NB4 (cell line): ENCODE measurements at regions not wholly inside any gene's neighbourhood (a gene's known extent, or its start where the extent isn't known, plus 50 kb on each side); places are given as distances from the start of the nearest gene placed in this dataset.
"Not testable (repeated sequence)": the region's sequence is repeated elsewhere in the genome, so short reads cannot be mapped to it uniquely, and the experiment has no call there.

ENCODE experiments used
- DNase-seq: peaks from one replicate; pipeline ENCODE4 v3.0.0; 2010; ENCODE audit warnings: low read depth
- H3K4me3 ChIP-seq: one replicate; pipeline ENCODE4 v1.5.1; 2011; ENCODE audit warnings: mild to moderate bottlenecking, low read depth, low read length, moderate library complexity
- MAX ChIP-seq: IDR thresholded peaks from 2 replicates; pipeline ENCODE4 v1.6.1; 2011; ENCODE audit warnings: low read depth, low read length
- MYC ChIP-seq: IDR thresholded peaks from 2 replicates; pipeline ENCODE4 v1.6.1; 2011; ENCODE audit warnings: low read depth, low read length
- POLR2A ChIP-seq: IDR thresholded peaks from 2 replicates; pipeline ENCODE4 v1.6.1; 2011; ENCODE audit warnings: mild to moderate bottlenecking; ENCODE audit not compliant: insufficient read length; ENCODE audit errors: extremely low read depth
- TF ChIP-seq, protein P1 (sequence below): IDR thresholded peaks from one replicate; pipeline ENCODE4 v1.5.1; 2012; ENCODE audit warnings: low read depth, low read length

DNA sequence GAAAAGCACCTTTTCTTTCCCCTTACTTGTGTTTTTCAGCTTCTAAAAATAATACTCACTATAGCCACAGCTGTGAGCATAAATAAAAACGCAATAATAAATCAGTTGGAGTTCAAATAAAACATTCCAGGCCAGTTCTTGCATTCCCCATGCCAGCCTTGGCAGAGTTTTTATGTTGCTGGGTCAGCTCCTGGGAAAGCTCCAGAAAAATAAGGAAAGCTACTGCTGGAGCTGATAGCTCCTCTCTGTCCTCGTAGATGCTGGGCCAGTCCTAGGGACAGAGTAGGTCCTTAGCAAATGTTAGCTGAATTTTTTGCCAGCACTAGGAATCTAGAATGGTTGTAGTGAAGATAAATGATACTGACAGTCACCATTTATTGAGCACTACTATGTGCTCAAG is 389.0 kb upstream of the SYNCRIP start:
- DNase-seq, result no peak
- no peak overlapping the region for H3K4me3 ChIP-seq
- TF ChIP-seq POLR2A, result no peak
- TF ChIP-seq MYC, result no peak

GRCh38 chr6:86030875-86031274 is 388.2 kb upstream of the SYNCRIP start:
- H3K4me3 ChIP-seq, result no peak overlapping the region
- DNase-seq, result no peak
- TF ChIP-seq POLR2A, result no peak
- no peak for TF ChIP-seq MYC
- TF ChIP-seq, protein P1, sequence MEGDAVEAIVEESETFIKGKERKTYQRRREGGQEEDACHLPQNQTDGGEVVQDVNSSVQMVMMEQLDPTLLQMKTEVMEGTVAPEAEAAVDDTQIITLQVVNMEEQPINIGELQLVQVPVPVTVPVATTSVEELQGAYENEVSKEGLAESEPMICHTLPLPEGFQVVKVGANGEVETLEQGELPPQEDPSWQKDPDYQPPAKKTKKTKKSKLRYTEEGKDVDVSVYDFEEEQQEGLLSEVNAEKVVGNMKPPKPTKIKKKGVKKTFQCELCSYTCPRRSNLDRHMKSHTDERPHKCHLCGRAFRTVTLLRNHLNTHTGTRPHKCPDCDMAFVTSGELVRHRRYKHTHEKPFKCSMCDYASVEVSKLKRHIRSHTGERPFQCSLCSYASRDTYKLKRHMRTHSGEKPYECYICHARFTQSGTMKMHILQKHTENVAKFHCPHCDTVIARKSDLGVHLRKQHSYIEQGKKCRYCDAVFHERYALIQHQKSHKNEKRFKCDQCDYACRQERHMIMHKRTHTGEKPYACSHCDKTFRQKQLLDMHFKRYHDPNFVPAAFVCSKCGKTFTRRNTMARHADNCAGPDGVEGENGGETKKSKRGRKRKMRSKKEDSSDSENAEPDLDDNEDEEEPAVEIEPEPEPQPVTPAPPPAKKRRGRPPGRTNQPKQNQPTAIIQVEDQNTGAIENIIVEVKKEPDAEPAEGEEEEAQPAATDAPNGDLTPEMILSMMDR, result no peak

DNA sequence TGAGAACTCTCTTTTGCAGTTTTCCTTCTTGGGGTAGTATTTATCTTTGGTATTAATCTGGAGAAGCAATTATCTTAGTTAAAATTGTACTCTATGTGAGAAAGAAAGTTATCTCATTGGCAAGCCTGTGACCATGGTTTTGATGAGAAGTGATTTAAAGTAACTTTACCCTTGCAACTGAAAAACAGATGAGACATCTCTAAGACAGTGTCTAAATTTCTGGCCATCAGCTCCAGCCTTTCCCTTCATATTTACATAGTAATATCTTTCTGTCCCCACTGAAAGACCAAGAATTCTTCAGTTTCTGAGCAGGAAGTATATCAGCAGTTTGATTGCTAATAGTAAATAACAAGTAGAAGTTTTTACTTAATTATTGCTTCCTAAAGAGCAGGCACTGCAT is 386.1 kb upstream of the SYNCRIP start:
- DNase-seq, result no peak
- H3K4me3 ChIP-seq, result no peak overlapping the region
- TF ChIP-seq, protein P1, result no peak
- TF ChIP-seq POLR2A (no peak), MAX (no peak), MYC (no peak)

- not testable (repeated sequence) for H3K4me3 ChIP-seq, DNase-seq
These were observed 384.2 kb upstream of the SYNCRIP start for GRCh38 chr6:86026890-86027289.

DNA sequence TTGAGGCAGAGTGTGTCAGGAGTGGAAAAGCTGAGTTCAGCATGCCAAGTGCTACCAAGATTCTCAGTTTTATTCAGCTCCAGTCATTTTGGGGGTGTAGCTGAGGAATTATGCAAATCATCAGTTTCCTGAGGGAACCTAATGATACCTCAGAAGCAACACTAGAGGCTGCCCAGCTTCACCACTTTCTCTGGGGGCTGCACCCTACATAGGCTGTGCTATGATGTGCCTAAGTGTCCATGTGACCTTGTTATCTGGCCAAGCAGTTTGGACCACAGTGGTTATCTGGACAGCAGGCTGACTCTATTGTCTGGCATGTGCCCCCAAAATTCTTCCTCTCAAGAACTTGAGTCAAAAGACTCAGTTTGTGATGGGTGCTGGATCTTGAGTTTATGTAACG is 374.6 kb upstream of the SYNCRIP start:
- TF ChIP-seq, protein P1, result no peak
- no peak overlapping the region for H3K4me3 ChIP-seq
- no peak for DNase-seq

DNA sequence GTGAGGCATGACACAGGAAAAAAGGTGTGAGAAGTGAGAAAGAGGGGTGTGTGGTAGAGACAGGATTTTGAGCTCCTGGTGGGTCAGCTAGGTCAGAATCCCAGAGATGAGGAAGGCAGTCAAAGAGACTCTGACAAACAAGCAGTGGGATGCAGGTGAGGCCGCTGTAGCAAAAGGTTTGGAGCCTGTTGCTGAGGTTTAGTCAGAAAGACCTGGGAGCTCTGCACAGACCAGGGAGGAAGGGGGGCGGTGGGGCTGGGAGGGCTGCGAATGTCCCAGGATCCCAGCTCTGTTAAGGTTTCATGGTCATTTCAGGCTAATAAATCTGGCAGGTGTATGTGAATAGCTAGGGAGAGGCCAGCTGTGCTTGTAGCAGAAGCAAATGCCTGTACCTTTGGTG is 373.9 kb upstream of the SYNCRIP start:
- no peak overlapping the region for H3K4me3 ChIP-seq
- DNase-seq, result no peak
- TF ChIP-seq POLR2A (no peak), MAX (no peak)

GRCh38 chr6:86016077-86016476 is 373.4 kb upstream of the SYNCRIP start:
- DNase-seq, result no peak
- TF ChIP-seq POLR2A (no peak), MAX (no peak), MYC (no peak)
- TF ChIP-seq, protein P1, result no peak
- H3K4me3 ChIP-seq, result no peak overlapping the region

DNA sequence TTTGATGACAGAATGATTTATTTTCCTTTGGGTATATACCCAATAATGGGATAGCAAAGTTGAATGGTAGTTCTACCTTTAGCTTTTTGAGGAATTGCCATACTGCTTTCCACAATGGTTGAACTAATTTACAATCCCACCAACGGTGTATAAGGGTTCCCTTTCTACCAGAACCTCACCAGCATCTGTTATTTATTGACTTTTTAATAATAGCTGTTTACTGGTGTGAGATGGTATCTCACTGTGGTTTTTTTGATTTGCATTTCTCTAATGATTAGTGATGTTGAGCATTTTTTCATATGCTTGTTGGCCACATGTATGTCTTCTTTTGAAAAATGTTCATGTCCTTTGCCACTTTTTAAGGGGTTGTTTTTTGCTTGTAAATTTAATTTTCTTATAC is 370.3 kb upstream of the SYNCRIP start:
- DNase-seq, H3K4me3 ChIP-seq: not testable (repeated sequence)
